Nephron (organoid): ENCODE measurements at regions not wholly inside any gene's neighbourhood (a gene's known extent, or its start where the extent isn't known, plus 50 kb on each side); places are given as distances from the start of the nearest gene placed in this dataset.
"Not testable (repeated sequence)": the region's sequence is repeated elsewhere in the genome, so short reads cannot be mapped to it uniquely, and the experiment has no call there.

Source experiments
- H3K27ac Mint-ChIP-seq, 3 experiments: 2 replicates each; pipeline ENCODE4 v1.8.0; 2020; ENCODE audit warnings: mixed read lengths in 3 of 3, mild to moderate bottlenecking in 2 of 3, moderate library complexity in 1 of 3
- H3K27me3 Mint-ChIP-seq: 2 replicates; pipeline ENCODE4 v1.8.0; 2021; ENCODE audit warnings: low read depth, mild to moderate bottlenecking, moderate library complexity, mixed read lengths
- H3K36me3 Mint-ChIP-seq: 2 replicates; pipeline ENCODE4 v1.8.0; 2020; ENCODE audit warnings: low read depth, mixed read lengths
- H3K4me1 Mint-ChIP-seq: 2 replicates; pipeline ENCODE4 v1.8.0; 2020; ENCODE audit warnings: mixed read lengths
- H3K4me3 Mint-ChIP-seq, 3 experiments: 2 replicates each; pipeline ENCODE4 v1.8.0; 2020; ENCODE audit warnings: mild to moderate bottlenecking in 3 of 3, mixed read lengths in 3 of 3, moderate library complexity in 2 of 3
- H3K9me3 Mint-ChIP-seq: 2 replicates; pipeline ENCODE4 v1.8.0; 2020; ENCODE audit warnings: mixed read lengths
- CTCF ChIP-seq, 3 experiments: fragments of 200-600 bp; sonication (generic); IDR thresholded peaks; one replicate each; pipeline ENCODE4 v1.5.0; 2021; ENCODE audit warnings: antibody characterized with exemption in 3 of 3; ENCODE audit not compliant: unreplicated experiment in 3 of 3

GRCh38 chr16:13471036-13471435 lies 448.9 kb upstream of the ERCC4 start:
- H3K9me3 Mint-ChIP-seq: peaks cover 2% of the 10 kb centered on the region
- H3K27ac Mint-ChIP-seq: no peak overlapping the region
- TF ChIP-seq CTCF (IDR thresholded peaks at IDR 0.05; ENCODE audit: unreplicated experiment in 3 of 3): no peak
- no peaks in the 10 kb centered on the region for H3K4me1 Mint-ChIP-seq
- H3K27me3 Mint-ChIP-seq: no peaks in the 10 kb centered on the region
- H3K4me3 Mint-ChIP-seq: no peak overlapping the region
- no peaks in the 10 kb centered on the region for H3K36me3 Mint-ChIP-seq

- Mint-ChIP-seq H3K36me3 (no peaks in the 10 kb centered on the region), H3K27me3 (peaks cover 14% of the 10 kb centered on the region), H3K4me1 (no peaks in the 10 kb centered on the region)
Observed at GRCh38 chr16:13478991-13479390, 441.0 kb upstream of the ERCC4 start.

GRCh38 chr16:13479549-13479948 lies 440.4 kb upstream of the ERCC4 start:
- no peak overlapping the region for H3K4me3 Mint-ChIP-seq
- peaks cover 4% of the 10 kb centered on the region for H3K9me3 Mint-ChIP-seq
- no peak overlapping the region for H3K27ac Mint-ChIP-seq
- H3K4me1 Mint-ChIP-seq: no peaks in the 10 kb centered on the region
- no peak for TF ChIP-seq CTCF (IDR thresholded peaks at IDR 0.05; ENCODE audit: unreplicated experiment in 3 of 3)
- no peaks in the 10 kb centered on the region for H3K36me3 Mint-ChIP-seq
- peaks cover 14% of the 10 kb centered on the region for H3K27me3 Mint-ChIP-seq

More at GRCh38 chr16:13478991-13479390, 441.0 kb upstream of the ERCC4 start:
- Mint-ChIP-seq H3K27ac (no peak overlapping the region), H3K9me3 (peaks cover 4% of the 10 kb centered on the region), H3K4me3 (no peak overlapping the region)
- TF ChIP-seq CTCF (IDR thresholded peaks at IDR 0.05; ENCODE audit: unreplicated experiment in 3 of 3): no peak

- Mint-ChIP-seq H3K4me1 (no peaks in the 10 kb centered on the region), H3K36me3 (no peaks in the 10 kb centered on the region), H3K27ac (no peak overlapping the region), H3K27me3 (peaks cover 14% of the 10 kb centered on the region), H3K4me3 (no peak overlapping the region), H3K9me3 (peaks cover 4% of the 10 kb centered on the region)
- TF ChIP-seq CTCF (IDR thresholded peaks at IDR 0.05; ENCODE audit: unreplicated experiment in 3 of 3): no peak
Observed at GRCh38 chr16:13480801-13481200, 439.2 kb upstream of the ERCC4 start.

GRCh38 chr16:13483121-13483520 lies 436.8 kb upstream of the ERCC4 start:
- Mint-ChIP-seq H3K27me3 (peaks cover 14% of the 10 kb centered on the region), H3K27ac (no peak overlapping the region), H3K9me3 (peaks cover 5% of the 10 kb centered on the region), H3K36me3 (no peaks in the 10 kb centered on the region), H3K4me1 (no peaks in the 10 kb centered on the region), H3K4me3 (no peak overlapping the region)
- TF ChIP-seq CTCF (IDR thresholded peaks at IDR 0.05; ENCODE audit: unreplicated experiment in 3 of 3): no peak

- H3K4me3 Mint-ChIP-seq, H3K9me3 Mint-ChIP-seq, H3K4me1 Mint-ChIP-seq, H3K27ac Mint-ChIP-seq, H3K36me3 Mint-ChIP-seq, H3K27me3 Mint-ChIP-seq: not testable (repeated sequence)
Observed at GRCh38 chr16:13489416-13489815, 430.5 kb upstream of the ERCC4 start.
